ENCODE measurements at regions not wholly inside any gene's neighbourhood (a gene's known extent, or its start where the extent isn't known, plus 50 kb on each side); places are given as distances from the start of the nearest gene placed in this dataset.

- DNase-seq (ENCODE audit: low spot score) = no peak
Observed at GRCh38 chr6:156725712-156726111, 51.5 kb upstream of the ARID1B start.

- DNase-seq (ENCODE audit: low spot score) = no peak
Observed at GRCh38 chr6:156720691-156721685, 56.2 kb upstream of the ARID1B start.

GRCh38 chr6:156719720-156720563 lies 57.2 kb upstream of the ARID1B start:
- peak; percentile 35 for DNase-seq (ENCODE audit: low spot score)

GRCh38 chr6:156719395-156719719 lies 57.8 kb upstream of the ARID1B start:
- DNase-seq (ENCODE audit: low spot score) = no peak

GRCh38 chr6:156718647-156719394 lies 58.4 kb upstream of the ARID1B start:
- no peak for DNase-seq (ENCODE audit: low spot score)

- DNase-seq (ENCODE audit: low spot score) = no peak
Observed at GRCh38 chr6:156717542-156717941, 59.6 kb upstream of the ARID1B start.

GRCh38 chr6:156715839-156716238 lies 61.3 kb upstream of the ARID1B start:
- no peak for DNase-seq (ENCODE audit: low spot score)

GRCh38 chr6:156713548-156713947 lies 63.6 kb upstream of the ARID1B start:
- DNase-seq (ENCODE audit: low spot score) = no peak

DNA sequence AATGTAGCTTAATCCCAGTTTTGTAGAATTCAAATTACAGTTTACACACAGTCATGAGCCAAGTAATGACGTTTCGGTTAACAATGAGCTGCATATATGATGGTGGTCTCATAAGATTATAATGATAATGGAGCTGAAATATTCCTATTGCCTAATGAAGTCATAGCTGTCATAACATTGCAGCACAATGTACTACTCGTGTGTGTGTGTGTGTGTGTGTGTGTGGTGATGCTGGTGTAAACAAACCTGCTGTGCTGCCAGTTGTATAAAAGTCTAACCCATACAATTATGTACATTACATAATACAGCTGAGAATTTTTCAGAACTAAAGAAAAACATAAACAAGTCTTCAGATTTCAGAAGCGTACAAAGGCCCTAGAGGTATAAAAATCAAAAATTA lies 66.7 kb upstream of the ARID1B start:
- DNase-seq (ENCODE audit: low spot score) = no peak

DNA sequence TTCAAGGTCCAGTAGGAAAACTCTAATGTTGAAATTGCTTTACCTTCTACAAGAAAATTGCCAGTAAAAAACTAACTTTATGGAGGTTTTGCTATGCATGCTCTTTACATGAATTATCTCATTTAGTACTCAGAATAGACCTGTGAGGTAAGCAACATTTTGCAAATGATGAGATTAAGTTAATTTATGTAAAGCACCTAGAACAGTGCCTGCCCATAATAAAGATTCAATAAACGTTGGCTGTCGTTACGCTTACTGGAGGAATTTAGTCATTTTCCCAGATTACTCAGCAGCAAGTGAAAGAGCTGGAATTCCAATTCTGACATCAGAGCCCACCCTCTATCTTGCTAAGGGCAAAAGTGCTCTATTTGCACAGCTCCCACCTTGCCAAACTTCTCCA lies 69.4 kb upstream of the ARID1B start:
- no peak for DNase-seq (ENCODE audit: low spot score)

DNA sequence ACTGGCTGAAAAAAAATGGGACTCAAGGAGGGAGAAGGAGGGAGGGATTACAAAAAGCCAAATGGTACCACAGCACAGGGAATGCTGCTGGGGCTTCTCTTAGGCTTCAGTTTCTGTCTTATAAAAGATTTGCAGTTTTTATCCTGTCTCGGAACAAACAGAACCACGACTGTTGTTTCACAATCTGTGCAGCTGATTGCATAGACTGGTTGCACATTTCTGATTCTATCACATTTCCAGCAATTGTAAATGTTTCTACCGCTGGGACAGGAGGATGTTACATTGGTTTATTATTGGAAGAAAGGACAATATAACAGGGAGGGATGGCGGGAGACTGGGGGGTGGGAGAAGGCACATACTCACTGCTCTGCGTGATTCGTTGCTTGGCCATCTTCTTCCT lies 73.5 kb upstream of the ARID1B start:
- DNase-seq (ENCODE audit: low spot score) = no peak

- no peak for DNase-seq (ENCODE audit: low spot score)
Observed at GRCh38 chr6:156701966-156702365, 75.2 kb upstream of the ARID1B start.

DNA sequence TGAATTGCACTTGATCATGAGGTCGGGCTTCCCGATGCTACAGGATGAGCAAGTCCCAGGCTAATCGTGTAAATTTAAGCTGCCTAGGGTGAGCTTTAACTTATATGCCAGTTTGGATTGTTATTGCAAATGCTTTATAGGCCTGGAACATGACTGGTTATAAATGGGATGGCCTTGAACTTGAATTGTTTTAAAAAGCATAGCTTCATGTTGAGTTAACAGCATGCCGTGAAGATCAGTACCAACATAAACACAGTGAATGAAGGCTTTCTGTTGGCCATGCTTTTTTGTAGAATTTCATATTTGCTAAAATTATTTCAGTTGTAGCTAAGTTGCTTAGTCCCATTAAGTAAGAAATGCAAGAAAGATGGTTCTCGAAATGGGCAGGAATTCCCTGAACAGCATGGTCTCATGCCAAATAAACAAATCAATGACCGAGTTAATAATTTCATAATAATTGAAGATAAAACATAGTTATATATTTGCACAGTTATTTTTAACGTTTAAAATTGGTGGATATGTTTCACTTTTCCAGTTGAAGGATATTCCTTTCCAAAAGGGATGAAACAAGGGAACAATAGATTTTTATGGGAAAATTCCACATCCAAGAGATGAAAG lies 76.6 kb upstream of the ARID1B start:
- DNase-seq (ENCODE audit: low spot score) = no peak

- DNase-seq (ENCODE audit: low spot score) = no peak
Observed at GRCh38 chr6:156699935-156700334, 77.2 kb upstream of the ARID1B start.

GRCh38 chr6:156699017-156699421 lies 78.2 kb upstream of the ARID1B start:
- no peak for DNase-seq (ENCODE audit: low spot score)

GRCh38 chr6:156698239-156699016 lies 78.8 kb upstream of the ARID1B start:
- DNase-seq (ENCODE audit: low spot score) = no peak

DNA sequence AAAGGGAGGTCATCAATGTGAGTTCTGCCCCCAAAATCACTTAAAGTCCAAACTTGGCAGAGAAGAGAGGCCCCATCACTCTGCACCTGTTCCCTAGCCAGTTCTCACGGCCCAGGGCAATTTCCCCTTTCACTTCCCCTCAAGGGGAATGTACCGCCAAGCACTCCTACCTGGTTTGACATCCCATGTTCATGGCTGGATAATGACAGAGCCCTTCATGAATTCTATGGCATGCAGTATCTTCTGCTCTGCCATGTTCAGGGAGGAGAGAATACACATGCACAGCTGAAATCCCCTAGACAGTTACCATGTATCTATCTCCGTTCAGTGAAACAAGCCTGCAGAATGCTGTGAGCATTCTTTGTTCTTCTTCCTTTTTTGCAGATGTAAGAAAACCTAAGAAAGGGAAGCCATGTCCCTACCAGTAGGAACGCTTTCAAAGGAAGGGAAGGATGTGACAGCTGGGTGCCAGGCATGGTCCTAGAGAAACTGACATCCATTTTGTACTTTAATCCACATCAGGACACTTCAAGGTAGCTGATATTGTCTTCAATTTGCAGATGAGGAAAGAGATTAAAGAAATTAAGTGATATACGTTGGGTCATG lies 79.8 kb upstream of the ARID1B start:
- no peak for DNase-seq (ENCODE audit: low spot score)

DNA sequence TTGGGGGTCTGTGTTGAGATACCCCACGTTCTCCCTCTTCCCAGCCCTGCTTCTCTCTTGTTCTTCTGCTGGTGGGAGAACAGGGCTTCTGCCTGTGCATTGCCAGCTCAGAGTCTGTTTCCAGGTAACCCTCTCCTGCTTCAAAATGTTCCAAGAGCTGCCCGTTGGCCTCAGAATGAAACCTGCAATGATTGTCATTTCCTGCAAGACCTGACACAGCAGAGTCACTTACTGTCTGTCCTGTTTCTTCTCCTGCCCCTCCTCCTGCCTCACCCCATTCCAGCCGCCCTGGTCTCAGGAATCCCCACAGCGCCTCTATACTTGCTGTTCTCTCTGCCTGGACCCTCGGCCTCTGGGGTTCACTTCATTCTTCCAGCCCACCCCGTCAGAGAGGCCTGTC lies 81.4 kb upstream of the ARID1B start:
- DNase-seq (ENCODE audit: low spot score) = no peak

GRCh38 chr6:156694679-156695078 lies 82.5 kb upstream of the ARID1B start:
- DNase-seq (ENCODE audit: low spot score) = no peak

- no peak for DNase-seq (ENCODE audit: low spot score)
Observed at GRCh38 chr6:156691018-156691417, 86.2 kb upstream of the ARID1B start.

GRCh38 chr6:156689656-156690055 lies 87.5 kb upstream of the ARID1B start:
- no peak for DNase-seq (ENCODE audit: low spot score)

Measured in hematopoietic multipotent progenitor cell treated with erythropoietin and hydrocortisone succinate and interleukin-3 and kit ligand, for 15 days (in vitro differentiated cells).